H1 (cell line): ENCODE measurements at regions not wholly inside any gene's neighbourhood (a gene's known extent, or its start where the extent isn't known, plus 50 kb on each side); places are given as distances from the start of the nearest gene placed in this dataset.

Source experiments
- CTCF ChIA-PET: fragments of 300-600 bp; sonication (Branson Sonifier 250); formaldehyde crosslinking; loops from one replicate; lab custom pipeline; 2021; ENCODE audit not compliant: partially characterized antibody; lab: Charles Lee
- POLR2A ChIA-PET: fragments of 300-600 bp; sonication (Branson Sonifier 250); formaldehyde crosslinking; loops from one replicate; lab custom pipeline; 2021; ENCODE audit warnings: inconsistent platforms; ENCODE audit not compliant: partially characterized antibody; lab: Charles Lee
- DNase-seq, 2 experiments: peaks; one replicate each; pipeline versions ENCODE4 v3.0.0 to v3.0.0-alpha.2; 2010 to 2022; ENCODE audit warnings: low spot score in 2 of 2, low read depth in 1 of 2, mixed read lengths in 1 of 2
- FAIRE-seq: peaks from 2 replicates; lab custom pipeline; 2011; peaks lifted over from hg19 to GRCh38; lab: Jason Lieb, UNC
- H2AFZ ChIP-seq: 2 replicates; pipeline ENCODE4 v1.8.1; 2012; ENCODE audit warnings: low read length, inconsistent platforms
- H2AK5ac ChIP-seq: 2 replicates; pipeline ENCODE4 v1.6.1; 2013; ENCODE audit warnings: low read depth, low read length
- H2BK120ac ChIP-seq: replicated peaks from 2 replicates; pipeline ENCODE3; 2013; ENCODE audit warnings: low read depth, low read length, inconsistent platforms
- H2BK12ac ChIP-seq: 2 replicates; pipeline ENCODE4 v1.6.1; 2013; ENCODE audit warnings: low read depth, low read length
- H2BK15ac ChIP-seq: 2 replicates; pipeline ENCODE4 v1.6.1; 2013; ENCODE audit warnings: low read length
- H2BK20ac ChIP-seq: 2 replicates; pipeline ENCODE4 v1.6.1; 2013; ENCODE audit warnings: low read length
- H2BK5ac ChIP-seq: 2 replicates; pipeline ENCODE4 v1.6.1; 2013; ENCODE audit warnings: low read depth, low read length
- H3K14ac ChIP-seq: 2 replicates; pipeline ENCODE4 v1.6.1; 2013; ENCODE audit warnings: inconsistent platforms; ENCODE audit not compliant: insufficient read length
- H3K18ac ChIP-seq: 2 replicates; pipeline ENCODE4 v1.6.1; 2013; ENCODE audit warnings: low read length; ENCODE audit errors: extremely low read depth
- H3K23ac ChIP-seq: 2 replicates; pipeline ENCODE4 v1.6.1; 2013; ENCODE audit warnings: inconsistent platforms; ENCODE audit not compliant: insufficient read length
- H3K23me2 ChIP-seq: 2 replicates; pipeline ENCODE4 v1.6.1; 2013; ENCODE audit warnings: low read depth, low read length
- H3K27ac ChIP-seq: 2 replicates; pipeline ENCODE4 v1.6.1; 2011; ENCODE audit warnings: low read depth, low read length, inconsistent platforms
- H3K27me3 ChIP-seq, 4 experiments: replicated peaks in 1 of 4; 1 replicate in 1 of 4; 2 replicates in 3 of 4; pipeline versions ENCODE4 v1.6.1 to v1.8.1; 2011 to 2013; ENCODE audit warnings: low read length in 3 of 4, mild to moderate bottlenecking in 3 of 4, inconsistent platforms in 2 of 4, mixed read lengths in 2 of 4, moderate library complexity in 1 of 4; ENCODE audit not compliant: control insufficient read depth in 3 of 4, insufficient read depth in 3 of 4; ENCODE audit errors: extremely low read depth in 1 of 4
- H3K36me3 ChIP-seq, 4 experiments: 2 replicates each; pipeline versions ENCODE4 v1.6.1 to v1.8.1; 2011 to 2013; ENCODE audit warnings: mild to moderate bottlenecking in 4 of 4, low read length in 3 of 4, moderate library complexity in 2 of 4, control low read depth in 1 of 4, inconsistent platforms in 1 of 4; ENCODE audit not compliant: insufficient read depth in 4 of 4, control insufficient read depth in 2 of 4
- H3K4ac ChIP-seq: replicated peaks from 2 replicates; pipeline ENCODE3; 2013; ENCODE audit warnings: low read length, low read depth, mixed read lengths, inconsistent platforms; ENCODE audit not compliant: insufficient read length
- H3K4me1 ChIP-seq, 4 experiments: replicated peaks in 1 of 4; 1 replicate in 1 of 4; 2 replicates in 3 of 4; pipeline versions ENCODE4 v1.6.1 to v1.8.1; 2011 to 2013; ENCODE audit warnings: low read length in 3 of 4, inconsistent platforms in 2 of 4, mixed read lengths in 1 of 4; ENCODE audit not compliant: insufficient read depth in 4 of 4, control insufficient read depth in 3 of 4
- H3K4me2 ChIP-seq, 2 experiments: 2 replicates each; pipeline versions ENCODE4 v1.6.1 to v1.8.1; 2011 to 2013; ENCODE audit warnings: low read depth in 2 of 2, low read length in 2 of 2, control low read depth in 1 of 2, inconsistent platforms in 1 of 2, mild to moderate bottlenecking in 1 of 2; ENCODE audit not compliant: insufficient read depth in 1 of 2
- H3K4me3 ChIP-seq, 4 experiments: fragments of 200-600, 300-600 bp in 1 of 4; sonication (generic), shearing (Covaris generic), sonication (Bioruptor Twin) in 1 of 4; 2 replicates each; pipeline versions ENCODE4 v1.5.1 to v1.8.1; 2011 to 2016; ENCODE audit warnings: low read length in 4 of 4, low read depth in 3 of 4, control low read depth in 2 of 4, inconsistent platforms in 2 of 4, mild to moderate bottlenecking in 2 of 4, mixed read lengths in 1 of 4, moderate library complexity in 1 of 4; ENCODE audit not compliant: insufficient read depth in 2 of 4; ENCODE audit errors: extremely low read depth in 1 of 4
- H3K56ac ChIP-seq: replicated peaks from 2 replicates; pipeline ENCODE3; 2013; ENCODE audit warnings: low read depth, mild to moderate bottlenecking, mixed read lengths, low read length, inconsistent platforms; ENCODE audit not compliant: insufficient read length
- H3K79me1 ChIP-seq: 2 replicates; pipeline ENCODE4 v1.6.1; 2013; ENCODE audit warnings: low read depth, low read length, control low read depth
- H3K79me2 ChIP-seq, 2 experiments: 2 replicates each; pipeline versions ENCODE4 v1.6.1 to v1.8.1; 2012 to 2013; ENCODE audit warnings: low read length in 2 of 2, mild to moderate bottlenecking in 2 of 2, inconsistent platforms in 1 of 2; ENCODE audit not compliant: insufficient read depth in 2 of 2, control insufficient read depth in 1 of 2
- H3K9ac ChIP-seq, 4 experiments: replicated peaks in 1 of 4; 1 replicate in 1 of 4; 2 replicates in 3 of 4; pipeline versions ENCODE4 v1.6.1 to v1.8.1; 2011 to 2013; ENCODE audit warnings: low read depth in 3 of 4, low read length in 3 of 4, control low read depth in 2 of 4, mild to moderate bottlenecking in 2 of 4, moderate library complexity in 2 of 4, inconsistent platforms in 1 of 4; ENCODE audit errors: extremely low read depth in 1 of 4
- H3K9me3 ChIP-seq, 2 experiments: 2 replicates each; pipeline versions ENCODE4 v1.6.1 to v1.8.1; 2012 to 2013; ENCODE audit warnings: mild to moderate bottlenecking in 2 of 2, moderate library complexity in 2 of 2, control low read depth in 1 of 2, inconsistent platforms in 1 of 2, low read depth in 1 of 2, low read length in 1 of 2, mixed read lengths in 1 of 2; ENCODE audit not compliant: insufficient read depth in 2 of 2
- H4K20me1 ChIP-seq, 2 experiments: replicated peaks in 1 of 2; 2 replicates each; pipeline versions ENCODE3 to v1.8.1; 2011 to 2013; ENCODE audit warnings: inconsistent platforms in 2 of 2, low read length in 2 of 2, mild to moderate bottlenecking in 1 of 2; ENCODE audit not compliant: insufficient read depth in 2 of 2, control insufficient read depth in 1 of 2
- H4K5ac ChIP-seq: 2 replicates; pipeline ENCODE4 v1.6.1; 2013; ENCODE audit warnings: low read length, low read depth, mixed read lengths, inconsistent platforms; ENCODE audit not compliant: insufficient read length
- H4K8ac ChIP-seq: 2 replicates; pipeline ENCODE4 v1.8.0; 2013; ENCODE audit warnings: mild to moderate bottlenecking, moderate library complexity, low read length, inconsistent platforms; ENCODE audit not compliant: insufficient read depth; ENCODE audit errors: extremely low read depth
- H4K91ac ChIP-seq: replicated peaks from 2 replicates; pipeline ENCODE3; 2013; ENCODE audit warnings: low read length, mixed read lengths, inconsistent platforms; ENCODE audit not compliant: insufficient read length
- CTBP2 ChIP-seq: IDR thresholded peaks from 2 replicates; pipeline ENCODE4 v1.7.0; 2011; ENCODE audit warnings: borderline replicate concordance, mild to moderate bottlenecking, moderate library complexity, mixed read lengths, low read length; ENCODE audit not compliant: insufficient read depth, insufficient read length
- EGR1 ChIP-seq: IDR thresholded peaks from 2 replicates; pipeline ENCODE4 v1.6.1; 2011; ENCODE audit warnings: low read depth, low read length, borderline replicate concordance
- KDM1A ChIP-seq: fragments of 200-600, 300-600 bp; sonication (generic); IDR thresholded peaks from 2 replicates; pipeline ENCODE4 v1.7.1; 2016; ENCODE audit warnings: mild to moderate bottlenecking, low read length, borderline replicate concordance
- RBBP5 ChIP-seq: IDR thresholded peaks from 2 replicates; pipeline ENCODE4 v1.7.1; 2012; ENCODE audit warnings: low read depth, mild to moderate bottlenecking, inconsistent platforms, low read length, moderate library complexity, borderline replicate concordance
- TAF7 ChIP-seq: optimal IDR thresholded peaks from 2 replicates; pipeline ENCODE3; 2011; ENCODE audit warnings: low read depth, mild to moderate bottlenecking, inconsistent platforms, low read length, moderate library complexity, borderline replicate concordance
- TBP ChIP-seq: IDR thresholded peaks from 2 replicates; pipeline ENCODE4 v1.6.1; 2011; ENCODE audit warnings: low read depth, low read length, improper control_type of control experiment
- YY1 ChIP-seq: IDR thresholded peaks from 2 replicates; pipeline ENCODE4 v1.6.1; 2011; ENCODE audit warnings: low read depth, mild to moderate bottlenecking, low read length
- WGBS, 2 experiments: shearing (Covaris generic) in 1 of 2; methylation state at CpG; one replicate each; pipeline versions ENCODE4 v1.1.6 to v1.1.7; 2013 to 2015; ENCODE audit warnings: low lambda C conversion rate in 2 of 2, mixed read lengths in 2 of 2, inconsistent platforms in 1 of 2, low coverage in 1 of 2, missing lambda C conversion rate in 1 of 2; ENCODE audit not compliant: insufficient replicate concordance in 2 of 2, insufficient coverage in 1 of 2, insufficient read length in 1 of 2; ENCODE audit errors: extremely low coverage in 1 of 2, missing lambda C conversion rate in 1 of 2; 5-methylcytosine and 5-hydroxymethylcytosine counted together

- Histone ChIP-seq H4K8ac (no peak overlapping the region), H2BK120ac (no peak overlapping the region), H4K5ac (no peak overlapping the region), H3K56ac (no peak overlapping the region), H3K23me2 (no peaks in the 10 kb centered on the region), H3K4me2 (no peak overlapping the region), H3K27ac (no peak overlapping the region), H2AFZ (no peak overlapping the region), H3K79me2 (no peaks in the 10 kb centered on the region), H3K27me3 (no peaks in the 10 kb centered on the region), H3K4me3 (no peak overlapping the region), H3K4ac (no peak overlapping the region), H2BK5ac (no peak overlapping the region), H3K79me1 (no peaks in the 10 kb centered on the region), H3K14ac (no peak overlapping the region), H2BK15ac (no peak overlapping the region), H3K23ac (no peak overlapping the region), H3K36me3 (no peaks in the 10 kb centered on the region), H4K20me1 (no peaks in the 10 kb centered on the region), H2AK5ac (no peak overlapping the region), H3K18ac (no peak overlapping the region), H2BK20ac (no peak overlapping the region), H4K91ac (no peak overlapping the region), H3K9me3 (peaks cover 11 to 14% of the 10 kb centered on the region in 2 experiments), H3K4me1 (no peaks in the 10 kb centered on the region), H2BK12ac (no peak overlapping the region), H3K9ac (no peak overlapping the region)
- TF ChIP-seq RBBP5: no peak
- TF ChIP-seq YY1: no peak
- no peak for TF ChIP-seq CTBP2
- no peak for TF ChIP-seq TBP
- no peak for TF ChIP-seq TAF7
- TF ChIP-seq KDM1A: no peak
- TF ChIP-seq EGR1: no peak
- DNase-seq: no peak
- CTCF ChIA-PET: interaction anchor here (0.9 kb wide), 1 partner anchor 238 kb away, joined by 3 read pairs; no protein-coding TSS in a partner anchor
- POLR2A ChIA-PET: no interaction called here
- FAIRE-seq: no peak
- 87% methylated on average over 4 of the region's 4 CpGs; no CpG with 5 or more reads in 1 of the 2 experiments for WGBS, 2 experiments
Measured at GRCh38 chr11:98771791-98772190, 249.0 kb upstream of the CNTN5 start.
